ENCODE measurements at regions not wholly inside any gene's neighbourhood (a gene's known extent, or its start where the extent isn't known, plus 50 kb on each side); places are given as distances from the start of the nearest gene placed in this dataset.
"Not testable (repeated sequence)": the region's sequence is repeated elsewhere in the genome, so short reads cannot be mapped to it uniquely, and the experiment has no call there.

- no peak for DNase-seq (ENCODE audit: low read depth)
Observed at GRCh38 chr10:118950190-118950680, 79.3 kb upstream of the NANOS1 start.

GRCh38 chr10:118950997-118951637 is 78.4 kb upstream of the NANOS1 start:
- no peak for DNase-seq (ENCODE audit: low read depth)

- DNase-seq (ENCODE audit: low read depth): no peak
Observed at GRCh38 chr10:118952493-118953295, 76.8 kb upstream of the NANOS1 start.

GRCh38 chr10:118953598-118954393 is 75.7 kb upstream of the NANOS1 start:
- no peak for DNase-seq (ENCODE audit: low read depth)

- no peak for DNase-seq (ENCODE audit: low read depth)
Observed at GRCh38 chr10:118955531-118955930, 74.0 kb upstream of the NANOS1 start.

- DNase-seq (ENCODE audit: low read depth): no peak
Observed at GRCh38 chr10:118955951-118956801, 73.3 kb upstream of the NANOS1 start.

- no peak for DNase-seq (ENCODE audit: low read depth)
Observed at GRCh38 chr10:118956802-118957442, 72.6 kb upstream of the NANOS1 start.

GRCh38 chr10:118957443-118957825 is 72.1 kb upstream of the NANOS1 start:
- DNase-seq (ENCODE audit: low read depth): no peak

- no peak for DNase-seq (ENCODE audit: low read depth)
Observed at GRCh38 chr10:118957966-118958365, 71.5 kb upstream of the NANOS1 start.

- no peak for DNase-seq (ENCODE audit: low read depth)
Observed at GRCh38 chr10:118958559-118958958, 71.0 kb upstream of the NANOS1 start.

GRCh38 chr10:118958984-118959925 is 70.3 kb upstream of the NANOS1 start:
- DNase-seq (ENCODE audit: low read depth): no peak

GRCh38 chr10:118960157-118961090 is 69.1 kb upstream of the NANOS1 start:
- no peak for DNase-seq (ENCODE audit: low read depth)

- no peak for DNase-seq (ENCODE audit: low read depth)
Observed at GRCh38 chr10:118961436-118961835, 68.1 kb upstream of the NANOS1 start.

GRCh38 chr10:118962331-118962868 is 67.1 kb upstream of the NANOS1 start:
- not testable (repeated sequence) for DNase-seq (ENCODE audit: low read depth)

GRCh38 chr10:118963341-118963740 is 66.2 kb upstream of the NANOS1 start:
- no peak for DNase-seq (ENCODE audit: low read depth)

- DNase-seq (ENCODE audit: low read depth): no peak
Observed at GRCh38 chr10:118963933-118964332, 65.6 kb upstream of the NANOS1 start.

GRCh38 chr10:118964476-118964875 is 65.0 kb upstream of the NANOS1 start:
- DNase-seq (ENCODE audit: low read depth): not testable (repeated sequence)

GRCh38 chr10:118965096-118965495 is 64.4 kb upstream of the NANOS1 start:
- no peak for DNase-seq (ENCODE audit: low read depth)

GRCh38 chr10:118965645-118966044 is 63.9 kb upstream of the NANOS1 start:
- DNase-seq (ENCODE audit: low read depth): no peak

Measured in non-pigmented ciliary epithelial cell (primary cell).